Astrocyte (in vitro differentiated cells and primary cell): ENCODE measurements at regions not wholly inside any gene's neighbourhood (a gene's known extent, or its start where the extent isn't known, plus 50 kb on each side); places are given as distances from the start of the nearest gene placed in this dataset.

Source experiments
- DNase-seq: peaks from one replicate; pipeline ENCODE4 v3.0.0-alpha.2; 2010; ENCODE audit warnings: low read depth
- FAIRE-seq: peaks from 2 replicates; lab custom pipeline; 2011; peaks lifted over from hg19 to GRCh38; lab: Jason Lieb, UNC
- H2AFZ ChIP-seq: 2 replicates; pipeline ENCODE4 v1.6.0; 2012; ENCODE audit warnings: low read depth, low read length, inconsistent platforms
- H3K27ac ChIP-seq: 2 replicates; pipeline ENCODE4 v1.5.1; 2011; ENCODE audit warnings: low read depth, low read length, inconsistent platforms
- H3K27me3 ChIP-seq: 2 replicates; pipeline ENCODE4 v1.6.0; 2011; ENCODE audit warnings: low read length, inconsistent platforms; ENCODE audit not compliant: insufficient read depth
- H3K36me3 ChIP-seq: 2 replicates; pipeline ENCODE4 v1.5.1; 2011; ENCODE audit warnings: low read length, inconsistent platforms; ENCODE audit not compliant: insufficient read depth
- H3K4me1 ChIP-seq: 2 replicates; pipeline ENCODE4 v1.5.1; 2011; ENCODE audit warnings: low read length, inconsistent platforms; ENCODE audit not compliant: insufficient read depth
- H3K4me2 ChIP-seq: 2 replicates; pipeline ENCODE4 v1.6.0; 2012; ENCODE audit warnings: low read length, inconsistent platforms
- H3K4me3 ChIP-seq: 2 replicates; pipeline ENCODE4 v1.5.1; 2011; ENCODE audit warnings: low read depth, mild to moderate bottlenecking, low read length, inconsistent platforms; ENCODE audit not compliant: insufficient read depth
- H3K79me2 ChIP-seq: 2 replicates; pipeline ENCODE4 v1.6.0; 2012; ENCODE audit warnings: mild to moderate bottlenecking, low read length, inconsistent platforms; ENCODE audit not compliant: insufficient read depth
- H3K9ac ChIP-seq: 2 replicates; pipeline ENCODE4 v1.6.0; 2012; ENCODE audit warnings: mild to moderate bottlenecking, low read length, inconsistent platforms
- H3K9me3 ChIP-seq: 2 replicates; pipeline ENCODE4 v1.5.1; 2012; ENCODE audit warnings: low read depth, mild to moderate bottlenecking, low read length, inconsistent platforms; ENCODE audit not compliant: insufficient read depth
- H4K20me1 ChIP-seq: 2 replicates; pipeline ENCODE4 v1.6.0; 2012; ENCODE audit warnings: low read length, inconsistent platforms; ENCODE audit not compliant: insufficient read depth
- H3K27ac Mint-ChIP-seq: one replicate; pipeline ENCODE4 v1.8.0; 2021; ENCODE audit warnings: mild to moderate bottlenecking, mixed read lengths; ENCODE audit not compliant: unreplicated experiment
- H3K27me3 Mint-ChIP-seq: one replicate; pipeline ENCODE4 v1.8.0; 2021; ENCODE audit warnings: low read depth, mixed read lengths; ENCODE audit not compliant: unreplicated experiment
- H3K36me3 Mint-ChIP-seq: one replicate; pipeline ENCODE4 v1.8.0; 2021; ENCODE audit warnings: low read depth, mixed read lengths; ENCODE audit not compliant: unreplicated experiment
- H3K4me1 Mint-ChIP-seq: one replicate; pipeline ENCODE4 v1.8.0; 2021; ENCODE audit warnings: low read depth, mixed read lengths; ENCODE audit not compliant: unreplicated experiment
- H3K4me3 Mint-ChIP-seq: one replicate; pipeline ENCODE4 v1.8.0; 2021; ENCODE audit warnings: mild to moderate bottlenecking, moderate library complexity, mixed read lengths; ENCODE audit not compliant: unreplicated experiment
- H3K9me3 Mint-ChIP-seq: one replicate; pipeline ENCODE4 v1.8.0; 2021; ENCODE audit warnings: mild to moderate bottlenecking, mixed read lengths; ENCODE audit not compliant: unreplicated experiment
- CTCF ChIP-seq: IDR thresholded peaks from 2 replicates; pipeline ENCODE4 v1.5.1; 2011; ENCODE audit warnings: low read depth, mild to moderate bottlenecking, inconsistent platforms, low read length, moderate library complexity; ENCODE audit not compliant: insufficient read depth
- EZH2 ChIP-seq: IDR thresholded peaks from 2 replicates; pipeline ENCODE4 v1.6.1; 2012; ENCODE audit warnings: mild to moderate bottlenecking, low read length, inconsistent platforms; ENCODE audit not compliant: insufficient read depth

GRCh38 chr10:53491774-53492173, 719.2 kb upstream of the MBL2 start:
- no peaks in the 10 kb centered on the region for H3K36me3 ChIP-seq
- no peaks in the 10 kb centered on the region for H3K27me3 ChIP-seq
- no peaks in the 10 kb centered on the region for H4K20me1 ChIP-seq
- FAIRE-seq: no peak
- H3K4me2 ChIP-seq: no peak overlapping the region
- no peaks in the 10 kb centered on the region for H3K79me2 ChIP-seq
- peaks cover 4% of the 10 kb centered on the region for H3K9me3 ChIP-seq
- no peak overlapping the region for H3K27ac ChIP-seq
- H3K4me3 ChIP-seq: no peak overlapping the region
- H2AFZ ChIP-seq: no peak overlapping the region
- no peak for TF ChIP-seq CTCF
- no peak for TF ChIP-seq EZH2
- no peak overlapping the region for H3K9ac ChIP-seq
- no peak overlapping the region for H3K4me3 Mint-ChIP-seq
- no peak overlapping the region for H3K27ac Mint-ChIP-seq
- DNase-seq: no peak
- H3K4me1 Mint-ChIP-seq: no peaks in the 10 kb centered on the region
- no peaks in the 10 kb centered on the region for H3K4me1 ChIP-seq
- H3K27me3 Mint-ChIP-seq: no peaks in the 10 kb centered on the region
- no peaks in the 10 kb centered on the region for H3K36me3 Mint-ChIP-seq
- peaks cover 4% of the 10 kb centered on the region for H3K9me3 Mint-ChIP-seq

GRCh38 chr10:53490553-53490952, 718.0 kb upstream of the MBL2 start:
- Histone ChIP-seq H3K9ac (no peak overlapping the region), H3K36me3 (no peaks in the 10 kb centered on the region), H3K9me3 (peaks cover 4% of the 10 kb centered on the region), H2AFZ (no peak overlapping the region), H3K4me3 (no peak overlapping the region), H3K4me2 (no peak overlapping the region), H3K4me1 (no peaks in the 10 kb centered on the region), H3K27ac (no peak overlapping the region), H3K27me3 (no peaks in the 10 kb centered on the region), H4K20me1 (no peaks in the 10 kb centered on the region), H3K79me2 (no peaks in the 10 kb centered on the region)
- no peak for FAIRE-seq
- Mint-ChIP-seq H3K27ac (no peak overlapping the region), H3K9me3 (peaks cover 11% of the 10 kb centered on the region), H3K27me3 (no peaks in the 10 kb centered on the region), H3K4me1 (no peaks in the 10 kb centered on the region), H3K36me3 (peaks cover 6% of the 10 kb centered on the region), H3K4me3 (no peak overlapping the region)
- no peak for DNase-seq
- no peak for TF ChIP-seq CTCF
- TF ChIP-seq EZH2: no peak

GRCh38 chr10:53489335-53490182, 717.0 kb upstream of the MBL2 start:
- peaks cover 6% of the 10 kb centered on the region for H3K36me3 Mint-ChIP-seq

More at GRCh38 chr10:53489335-53490182, 717.0 kb upstream of the MBL2 start:
- no peaks in the 10 kb centered on the region for H3K79me2 ChIP-seq
- Mint-ChIP-seq H3K27me3 (no peaks in the 10 kb centered on the region), H3K27ac (no peak overlapping the region), H3K9me3 (peaks cover 14% of the 10 kb centered on the region), H3K4me1 (no peaks in the 10 kb centered on the region), H3K4me3 (no peak overlapping the region)
- no peaks in the 10 kb centered on the region for H4K20me1 ChIP-seq
- no peak overlapping the region for H3K4me2 ChIP-seq
- FAIRE-seq (no peak), DNase-seq (no peak)
- no peaks in the 10 kb centered on the region for H3K27me3 ChIP-seq
- TF ChIP-seq EZH2: no peak
- TF ChIP-seq CTCF: no peak
- no peak overlapping the region for H3K9ac ChIP-seq
- no peaks in the 10 kb centered on the region for H3K4me1 ChIP-seq
- no peak overlapping the region for H2AFZ ChIP-seq
- H3K36me3 ChIP-seq: no peaks in the 10 kb centered on the region
- H3K9me3 ChIP-seq: peaks cover 4% of the 10 kb centered on the region
- H3K27ac ChIP-seq: no peak overlapping the region
- no peak overlapping the region for H3K4me3 ChIP-seq
